HG03045 (cell line): ENCODE measurements at regions not wholly inside any gene's neighbourhood (a gene's known extent, or its start where the extent isn't known, plus 50 kb on each side); places are given as distances from the start of the nearest gene placed in this dataset.
"Not testable (repeated sequence)": the region's sequence is repeated elsewhere in the genome, so short reads cannot be mapped to it uniquely, and the experiment has no call there.

ENCODE experiments used
- ATAC-seq: cut with Tn5 transposase; IDR thresholded peaks from one replicate; pipeline ENCODE4 v1.9.1; 2021; ENCODE audit warnings: mild to moderate bottlenecking, moderate library complexity; ENCODE audit not compliant: unreplicated experiment

GRCh38 chr1:173300061-173301044, 93.2 kb upstream of the TNFSF4 start:
- ATAC-seq = no peak

GRCh38 chr1:173301507-173301906, 94.4 kb upstream of the TNFSF4 start:
- ATAC-seq = no peak

GRCh38 chr1:173302366-173302765, 95.2 kb upstream of the TNFSF4 start:
- no peak for ATAC-seq

GRCh38 chr1:173302890-173303829, 96.0 kb upstream of the TNFSF4 start:
- ATAC-seq = no peak

GRCh38 chr1:173303984-173304383, 96.9 kb upstream of the TNFSF4 start:
- ATAC-seq = no peak

GRCh38 chr1:173304529-173305227, 97.5 kb upstream of the TNFSF4 start:
- ATAC-seq = no peak

- no peak for ATAC-seq
Observed at GRCh38 chr1:173307845-173308244, 100.7 kb upstream of the TNFSF4 start.

- no peak for ATAC-seq
Observed at GRCh38 chr1:173314656-173315055, 107.5 kb upstream of the TNFSF4 start.

- ATAC-seq = no peak
Observed at GRCh38 chr1:173315296-173315695, 108.2 kb upstream of the TNFSF4 start.

GRCh38 chr1:173318788-173319187, 111.7 kb upstream of the TNFSF4 start:
- no peak for ATAC-seq

GRCh38 chr1:173324352-173324751, 117.2 kb upstream of the TNFSF4 start:
- not testable (repeated sequence) for ATAC-seq

GRCh38 chr1:173327987-173328386, 120.9 kb upstream of the TNFSF4 start:
- ATAC-seq = not testable (repeated sequence)

GRCh38 chr1:173328961-173329360, 121.8 kb upstream of the TNFSF4 start:
- ATAC-seq = no peak

- no peak for ATAC-seq
Observed at GRCh38 chr1:173329726-173330125, 122.6 kb upstream of the TNFSF4 start.

- no peak for ATAC-seq
Observed at GRCh38 chr1:173330149-173330951, 123.2 kb upstream of the TNFSF4 start.

- ATAC-seq = not testable (repeated sequence)
Observed at GRCh38 chr1:173330952-173331548, 123.9 kb upstream of the TNFSF4 start.

GRCh38 chr1:173332026-173332425, 124.9 kb upstream of the TNFSF4 start:
- no peak for ATAC-seq

- peak; percentile 72 for ATAC-seq
Observed at GRCh38 chr1:173333581-173333980, 126.5 kb upstream of the TNFSF4 start.

- ATAC-seq = no peak
Observed at GRCh38 chr1:173337126-173337525, 130.0 kb upstream of the TNFSF4 start.

GRCh38 chr1:173341307-173341706, 134.2 kb upstream of the TNFSF4 start:
- ATAC-seq = no peak
